ENCODE measurements at regions not wholly inside any gene's neighbourhood (a gene's known extent, or its start where the extent isn't known, plus 50 kb on each side); places are given as distances from the start of the nearest gene placed in this dataset.

DNA sequence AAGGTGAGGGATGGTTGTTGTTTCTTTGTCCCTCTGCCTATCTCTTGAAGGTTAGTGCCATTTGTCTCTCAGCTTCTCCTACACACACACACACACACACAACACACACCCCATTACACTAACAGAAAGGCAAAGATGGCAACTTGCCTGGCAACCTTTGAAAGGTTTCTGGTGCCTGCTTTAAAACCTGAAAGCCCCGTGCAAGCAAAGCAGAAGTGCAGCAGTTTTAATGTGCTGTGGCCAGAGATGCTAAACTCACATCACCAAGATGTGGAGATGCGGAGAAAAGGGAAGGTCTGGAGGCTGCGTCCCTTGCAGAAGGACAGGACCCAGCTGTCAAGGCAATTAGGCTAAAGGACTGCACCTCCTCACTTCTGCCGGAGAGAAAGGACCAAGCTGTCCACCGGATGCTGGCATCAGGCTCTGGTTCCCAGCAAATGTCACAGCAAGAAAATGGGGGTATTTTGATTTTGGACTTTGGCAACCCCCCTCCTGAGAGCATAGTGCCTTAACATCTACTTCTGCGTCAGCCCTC lies 196.4 kb downstream of the ARL4C start:
- TF ChIP-seq, protein P1, sequence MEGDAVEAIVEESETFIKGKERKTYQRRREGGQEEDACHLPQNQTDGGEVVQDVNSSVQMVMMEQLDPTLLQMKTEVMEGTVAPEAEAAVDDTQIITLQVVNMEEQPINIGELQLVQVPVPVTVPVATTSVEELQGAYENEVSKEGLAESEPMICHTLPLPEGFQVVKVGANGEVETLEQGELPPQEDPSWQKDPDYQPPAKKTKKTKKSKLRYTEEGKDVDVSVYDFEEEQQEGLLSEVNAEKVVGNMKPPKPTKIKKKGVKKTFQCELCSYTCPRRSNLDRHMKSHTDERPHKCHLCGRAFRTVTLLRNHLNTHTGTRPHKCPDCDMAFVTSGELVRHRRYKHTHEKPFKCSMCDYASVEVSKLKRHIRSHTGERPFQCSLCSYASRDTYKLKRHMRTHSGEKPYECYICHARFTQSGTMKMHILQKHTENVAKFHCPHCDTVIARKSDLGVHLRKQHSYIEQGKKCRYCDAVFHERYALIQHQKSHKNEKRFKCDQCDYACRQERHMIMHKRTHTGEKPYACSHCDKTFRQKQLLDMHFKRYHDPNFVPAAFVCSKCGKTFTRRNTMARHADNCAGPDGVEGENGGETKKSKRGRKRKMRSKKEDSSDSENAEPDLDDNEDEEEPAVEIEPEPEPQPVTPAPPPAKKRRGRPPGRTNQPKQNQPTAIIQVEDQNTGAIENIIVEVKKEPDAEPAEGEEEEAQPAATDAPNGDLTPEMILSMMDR (IDR thresholded peaks at IDR 0.05) = no peak
- TF ChIP-seq POLR2A (IDR thresholded peaks at IDR 0.05) = no peak

Measured in prostate gland (tissue), 2 donors.